SJCRH30 (cell line): ENCODE measurements at regions not wholly inside any gene's neighbourhood (a gene's known extent, or its start where the extent isn't known, plus 50 kb on each side); places are given as distances from the start of the nearest gene placed in this dataset.
"Not testable (repeated sequence)": the region's sequence is repeated elsewhere in the genome, so short reads cannot be mapped to it uniquely, and the experiment has no call there.

Experiments used
- DNase-seq, 2 experiments: peaks; one replicate each; pipeline ENCODE4 v3.0.0-alpha.2; 2015 to 2020
- H3K27ac ChIP-seq: fragments of 250-450 bp; sonication (Bioruptor Pico); 2 replicates; pipeline ENCODE4 v1.5.1; 2020; ENCODE audit warnings: mild to moderate bottlenecking, moderate library complexity
- H3K27me3 ChIP-seq: fragments of 250-450 bp; sonication (Bioruptor Pico); 2 replicates; pipeline ENCODE4 v1.5.1; 2020; ENCODE audit warnings: mild to moderate bottlenecking, moderate library complexity
- H3K36me3 ChIP-seq: fragments of 250-450 bp; sonication (Bioruptor Pico); 2 replicates; pipeline ENCODE4 v1.5.1; 2020; ENCODE audit warnings: mild to moderate bottlenecking, moderate library complexity
- H3K4me1 ChIP-seq: fragments of 250-450 bp; sonication (Bioruptor Pico); 2 replicates; pipeline ENCODE4 v1.5.1; 2020; ENCODE audit warnings: mild to moderate bottlenecking, moderate library complexity
- H3K4me3 ChIP-seq: fragments of 250-450 bp; sonication (Bioruptor Pico); 2 replicates; pipeline ENCODE4 v1.5.1; 2020; ENCODE audit warnings: mild to moderate bottlenecking, moderate library complexity
- H3K9me3 ChIP-seq: fragments of 250-450 bp; sonication (Bioruptor Pico); replicated peaks from 2 replicates; pipeline ENCODE4 v1.5.1; 2020; ENCODE audit warnings: mild to moderate bottlenecking, moderate library complexity

DNA sequence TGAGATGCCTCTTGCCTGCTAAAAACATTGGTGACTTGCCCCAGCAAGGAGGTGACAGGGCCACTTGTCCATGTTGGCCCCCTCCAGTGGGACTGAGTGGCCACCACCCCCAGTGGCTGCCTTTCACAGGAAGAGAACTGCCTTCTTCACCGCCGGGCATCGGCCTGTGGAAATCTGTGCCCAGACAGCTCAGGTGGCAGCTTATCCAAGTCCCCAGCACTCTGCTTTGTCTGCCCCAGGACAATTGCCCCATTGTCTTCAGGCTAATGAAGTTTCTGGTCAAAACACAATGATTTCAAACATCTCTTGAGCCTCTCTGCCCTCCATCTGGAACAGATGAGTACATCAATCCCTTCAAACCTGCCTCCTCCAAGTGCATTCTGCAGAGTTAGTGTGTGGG is 99.1 kb upstream of the PLGLB2 start:
- H3K27ac ChIP-seq, DNase-seq: not testable (repeated sequence)

DNA sequence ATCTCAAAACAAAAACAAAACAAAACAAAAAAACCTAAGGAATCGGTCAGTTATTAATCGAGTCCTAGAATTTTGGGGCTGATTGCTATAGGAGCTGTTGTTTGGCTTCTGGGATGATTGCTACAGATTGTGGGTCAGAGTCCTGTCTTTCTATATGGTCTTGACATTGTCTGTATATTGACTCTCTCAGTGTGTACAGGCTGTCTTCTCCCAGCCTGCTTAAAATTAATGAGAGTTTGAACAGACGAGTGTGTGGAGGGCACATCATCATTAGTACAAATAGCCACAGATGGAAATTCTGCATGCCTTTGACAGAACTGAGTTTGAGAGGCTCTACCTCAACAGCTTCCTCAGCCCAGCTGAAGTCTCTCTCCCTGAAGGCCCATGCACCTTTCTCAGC is 98.0 kb upstream of the PLGLB2 start:
- not testable (repeated sequence) for H3K4me1 ChIP-seq, H3K4me3 ChIP-seq, H3K27me3 ChIP-seq, DNase-seq, H3K36me3 ChIP-seq, H3K9me3 ChIP-seq
- peak overlapping the region; percentile 51 for H3K27ac ChIP-seq

More for the DNA sequence above, 99.1 kb upstream of the PLGLB2 start:
- H3K4me1 ChIP-seq, H3K27me3 ChIP-seq, H3K9me3 ChIP-seq, H3K4me3 ChIP-seq, H3K36me3 ChIP-seq: not testable (repeated sequence)

GRCh38 chr2:87650837-87651236 is 97.0 kb upstream of the PLGLB2 start:
- peak in 1 of 2 experiments; percentile 60 for DNase-seq
- not testable (repeated sequence) for H3K4me1 ChIP-seq, H3K27me3 ChIP-seq, H3K9me3 ChIP-seq, H3K27ac ChIP-seq, H3K4me3 ChIP-seq, H3K36me3 ChIP-seq

DNA sequence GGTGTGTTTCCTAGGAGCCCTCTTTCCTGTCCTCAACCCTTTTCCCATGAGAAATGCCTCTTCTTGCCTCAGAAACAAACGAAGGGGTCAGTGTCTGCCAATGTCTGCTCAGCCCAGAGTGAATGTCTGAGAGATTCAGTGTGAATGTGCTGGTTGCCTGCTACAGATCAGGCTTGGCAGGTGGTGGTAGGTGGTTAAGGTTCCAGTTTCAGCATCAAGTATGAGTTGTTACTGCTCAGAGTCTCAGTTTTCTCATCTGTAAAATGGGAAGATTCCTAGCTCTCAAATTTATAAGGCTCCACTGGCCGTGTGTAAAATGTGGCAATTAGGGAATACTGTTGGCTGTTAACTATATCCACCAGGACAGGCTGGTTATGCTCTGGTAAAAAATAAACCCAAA is 96.3 kb upstream of the PLGLB2 start:
- H3K9me3 ChIP-seq, H3K4me1 ChIP-seq, DNase-seq, H3K36me3 ChIP-seq, H3K27ac ChIP-seq, H3K4me3 ChIP-seq, H3K27me3 ChIP-seq: not testable (repeated sequence)

GRCh38 chr2:87653373-87653772 is 94.5 kb upstream of the PLGLB2 start:
- H3K36me3 ChIP-seq, H3K27ac ChIP-seq, H3K27me3 ChIP-seq, H3K4me3 ChIP-seq, H3K9me3 ChIP-seq, H3K4me1 ChIP-seq, DNase-seq: not testable (repeated sequence)

DNA sequence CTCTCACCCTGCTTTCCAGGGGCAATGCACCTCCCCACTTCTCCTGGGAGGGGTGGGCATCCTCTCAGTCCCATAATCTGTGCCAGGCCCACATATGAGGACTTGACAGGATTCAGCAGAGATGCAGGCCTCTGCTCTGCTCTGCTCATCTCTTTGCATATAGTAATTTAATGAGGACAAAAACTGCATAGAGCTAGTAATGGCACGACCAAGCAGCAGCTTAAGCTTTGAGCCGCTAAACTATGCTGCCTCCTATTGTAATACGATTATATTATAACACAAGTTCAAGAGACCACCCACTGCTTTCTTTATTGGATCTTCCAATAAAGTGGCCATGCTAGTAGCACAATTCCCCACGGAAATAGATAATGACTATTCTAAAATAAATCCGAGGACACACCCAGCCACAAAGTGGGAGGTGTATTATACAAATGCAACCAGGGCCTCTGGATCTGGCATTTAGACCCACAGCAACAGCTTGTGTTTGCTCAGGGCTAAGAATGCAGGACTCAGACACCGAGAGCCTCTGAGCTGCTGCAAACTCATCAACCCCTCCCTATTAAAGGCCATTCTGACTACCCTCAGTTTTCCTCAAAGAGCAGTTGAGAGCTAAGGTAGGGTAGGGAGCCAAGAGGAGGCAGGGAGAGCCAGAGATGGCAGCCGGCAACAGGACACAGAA is 93.6 kb upstream of the PLGLB2 start:
- not testable (repeated sequence) for DNase-seq, H3K4me3 ChIP-seq, H3K27ac ChIP-seq, H3K9me3 ChIP-seq, H3K4me1 ChIP-seq, H3K36me3 ChIP-seq, H3K27me3 ChIP-seq

GRCh38 chr2:87657915-87658314 is 90.0 kb upstream of the PLGLB2 start:
- not testable (repeated sequence) for H3K4me3 ChIP-seq, H3K4me1 ChIP-seq, H3K27me3 ChIP-seq, DNase-seq, H3K9me3 ChIP-seq, H3K36me3 ChIP-seq, H3K27ac ChIP-seq

DNA sequence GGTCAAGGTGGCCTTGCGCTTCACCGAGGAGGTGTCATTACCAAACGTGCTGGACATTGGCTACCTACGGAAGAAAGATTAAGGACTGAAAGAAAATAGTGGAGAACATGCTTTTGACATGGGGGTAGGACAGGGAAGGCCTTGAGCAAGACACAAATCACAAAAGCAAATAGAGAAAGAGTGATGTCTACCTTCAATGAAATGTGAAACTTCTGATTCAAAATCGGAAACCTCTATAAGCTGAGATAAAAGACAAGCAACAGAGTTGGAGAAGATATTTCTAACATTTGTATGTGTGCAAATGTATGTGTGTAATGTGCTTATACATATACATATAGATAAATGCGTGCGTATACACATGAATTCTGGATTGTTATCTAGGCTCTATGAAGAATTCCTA is 89.5 kb upstream of the PLGLB2 start:
- not testable (repeated sequence) for H3K4me3 ChIP-seq, H3K4me1 ChIP-seq, H3K27me3 ChIP-seq, H3K27ac ChIP-seq, DNase-seq, H3K36me3 ChIP-seq, H3K9me3 ChIP-seq

DNA sequence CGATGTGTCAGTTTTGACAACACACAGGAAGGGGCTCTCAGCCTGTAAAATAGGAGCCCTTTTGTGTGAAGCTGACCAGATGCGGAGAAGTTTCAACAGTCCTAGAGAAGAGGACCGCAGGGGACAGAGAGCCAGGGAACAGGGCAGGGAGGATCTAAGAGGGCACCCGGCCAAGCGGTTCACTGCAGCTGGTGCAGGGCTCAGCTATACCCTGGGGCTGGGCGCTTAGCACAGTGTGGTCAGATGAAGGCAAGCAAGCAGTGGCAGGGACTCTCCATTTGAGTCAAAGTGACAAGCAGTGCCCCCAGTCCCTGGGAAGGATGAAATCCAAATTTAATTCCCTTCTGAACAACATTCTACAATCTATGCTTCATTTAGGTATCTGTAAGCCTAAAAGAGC is 88.9 kb upstream of the PLGLB2 start:
- H3K36me3 ChIP-seq, H3K4me3 ChIP-seq, H3K27ac ChIP-seq, H3K27me3 ChIP-seq, H3K9me3 ChIP-seq, H3K4me1 ChIP-seq: not testable (repeated sequence)
- DNase-seq: peak in 1 of 2 experiments; percentile 64

DNA sequence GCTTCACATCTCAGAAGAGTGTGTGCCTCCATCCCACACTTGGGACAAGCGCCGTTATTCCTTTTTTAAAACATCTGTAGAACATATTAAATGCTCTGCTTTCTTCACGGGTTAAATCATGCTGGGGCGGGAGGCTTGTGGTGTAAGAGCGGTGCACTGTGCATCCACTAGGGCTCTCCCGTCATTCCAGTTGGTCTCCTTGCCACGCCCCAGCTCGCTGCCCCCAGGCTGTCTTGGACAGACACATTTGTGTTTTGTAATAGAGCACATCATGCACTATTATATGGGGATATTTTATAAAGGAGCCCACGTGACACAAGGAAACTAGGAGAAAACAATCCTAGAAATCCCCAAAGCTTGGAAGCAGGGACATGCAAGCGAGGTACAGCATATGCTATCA is 87.7 kb upstream of the PLGLB2 start:
- H3K4me1 ChIP-seq, H3K27ac ChIP-seq, DNase-seq, H3K36me3 ChIP-seq, H3K27me3 ChIP-seq, H3K4me3 ChIP-seq, H3K9me3 ChIP-seq: not testable (repeated sequence)

GRCh38 chr2:87662316-87663290 is 85.3 kb upstream of the PLGLB2 start:
- not testable (repeated sequence) for H3K4me3 ChIP-seq, H3K36me3 ChIP-seq, H3K27ac ChIP-seq

DNA sequence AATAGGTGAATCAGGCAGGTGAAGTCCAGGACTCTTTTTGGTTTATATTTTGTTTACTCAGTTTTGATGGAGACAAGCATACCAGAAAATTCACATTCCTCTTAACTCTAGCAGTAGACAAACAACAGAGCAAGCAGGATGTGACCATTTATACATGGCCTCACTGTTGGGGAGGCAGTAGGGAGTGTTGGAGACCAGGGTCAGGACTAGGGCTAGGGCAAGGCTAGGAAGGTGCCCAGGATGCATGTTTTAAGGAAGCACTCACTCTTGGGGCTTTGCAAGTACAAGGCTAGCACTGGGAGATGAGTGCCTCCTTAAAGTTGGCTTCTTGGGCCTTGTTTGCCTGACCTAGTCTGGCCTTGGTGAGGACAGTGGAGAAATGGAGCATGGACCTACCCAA is 84.5 kb upstream of the PLGLB2 start:
- DNase-seq, H3K4me3 ChIP-seq, H3K27ac ChIP-seq, H3K4me1 ChIP-seq, H3K36me3 ChIP-seq, H3K27me3 ChIP-seq, H3K9me3 ChIP-seq: not testable (repeated sequence)

More at GRCh38 chr2:87662316-87663290, 85.3 kb upstream of the PLGLB2 start:
- H3K9me3 ChIP-seq, H3K4me1 ChIP-seq, DNase-seq, H3K27me3 ChIP-seq: not testable (repeated sequence)

GRCh38 chr2:87667027-87667426 is 80.9 kb upstream of the PLGLB2 start:
- not testable (repeated sequence) for H3K27me3 ChIP-seq, H3K36me3 ChIP-seq, H3K27ac ChIP-seq, H3K4me1 ChIP-seq, H3K4me3 ChIP-seq, DNase-seq, H3K9me3 ChIP-seq

DNA sequence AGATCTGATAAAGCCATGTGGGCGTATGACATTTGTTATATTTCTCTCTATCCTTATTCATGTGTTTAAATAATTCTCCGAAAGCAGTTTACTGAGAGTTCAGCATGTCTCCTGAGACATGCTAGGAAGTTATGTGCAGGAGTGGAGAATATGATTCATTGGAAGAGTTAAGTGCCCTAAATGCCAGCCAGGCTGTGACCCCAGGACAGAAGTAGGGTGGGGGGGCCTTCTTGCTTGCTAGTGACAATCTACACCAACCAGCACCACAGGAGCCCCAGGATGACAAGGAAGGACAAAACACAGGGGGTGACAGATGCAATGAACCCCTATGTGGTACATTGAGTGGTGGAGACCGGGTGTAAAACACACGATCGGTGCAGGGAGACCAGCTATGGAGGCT is 79.5 kb upstream of the PLGLB2 start:
- not testable (repeated sequence) for DNase-seq, H3K36me3 ChIP-seq, H3K27ac ChIP-seq, H3K9me3 ChIP-seq, H3K4me3 ChIP-seq, H3K4me1 ChIP-seq, H3K27me3 ChIP-seq

GRCh38 chr2:87669633-87670231 is 78.2 kb upstream of the PLGLB2 start:
- not testable (repeated sequence) for H3K27me3 ChIP-seq, H3K9me3 ChIP-seq, H3K27ac ChIP-seq, H3K4me1 ChIP-seq, DNase-seq, H3K36me3 ChIP-seq, H3K4me3 ChIP-seq
